Activated CD8-positive, alpha-beta T cell treated with anti-CD3 and anti-CD28 coated beads for 36 hours (primary cell): ENCODE measurements at regions not wholly inside any gene's neighbourhood (a gene's known extent, or its start where the extent isn't known, plus 50 kb on each side); places are given as distances from the start of the nearest gene placed in this dataset.

ENCODE experiments used
- ATAC-seq: fragments of 200-7000 bp; cut with Tn5 transposase; one replicate; pipeline ENCODE4 v1.10.0; 2021; ENCODE audit warnings: mild to moderate bottlenecking, moderate library complexity
- CTCF ChIA-PET: fragments of 350-600 bp; sonication (Branson Sonifier 250); formaldehyde crosslinking; loops from one replicate; lab custom pipeline; 2021; ENCODE audit warnings: antibody characterized with exemption; lab: Charles Lee
- POLR2A ChIA-PET: fragments of 350-600 bp; sonication (Branson Sonifier 250); formaldehyde crosslinking; loops from one replicate; lab custom pipeline; 2021; ENCODE audit warnings: antibody characterized with exemption; lab: Charles Lee
- DNase-seq: peaks from one replicate; pipeline ENCODE4 v3.0.0-alpha.2; 2020
- H3K27ac Mint-ChIP-seq: one replicate; pipeline ENCODE4 v1.8.0; 2021; ENCODE audit warnings: mild to moderate bottlenecking, mixed read lengths
- H3K27me3 Mint-ChIP-seq: one replicate; pipeline ENCODE4 v1.8.0; 2021; ENCODE audit warnings: mixed read lengths
- H3K36me3 Mint-ChIP-seq: one replicate; pipeline ENCODE4 v1.8.0; 2021; ENCODE audit warnings: low read depth, mixed read lengths
- H3K4me1 Mint-ChIP-seq: one replicate; pipeline ENCODE4 v1.8.0; 2021; ENCODE audit warnings: low read depth, mixed read lengths
- H3K4me3 Mint-ChIP-seq: one replicate; pipeline ENCODE4 v1.8.0; 2021; ENCODE audit warnings: mild to moderate bottlenecking, moderate library complexity, mixed read lengths
- H3K9me3 Mint-ChIP-seq: one replicate; pipeline ENCODE4 v1.8.0; 2021; ENCODE audit warnings: mixed read lengths
- intact Hi-C: fragments of 100-400 bp; cut with micrococcal nuclease; formaldehyde crosslinking; loops from one replicate; pipeline ENCODE4 v1.10.0; 2022
- TF ChIP-seq, protein P1 (sequence below): fragments of 200-600 bp; IDR thresholded peaks from one replicate; pipeline ENCODE4 v1.8.0; 2022; ENCODE audit warnings: antibody characterized with exemption, mild to moderate bottlenecking

- DNase-seq (no peak), ATAC-seq (no peak)
- no peak overlapping the region for H3K27ac Mint-ChIP-seq
- no peaks in the 10 kb centered on the region for H3K4me1 Mint-ChIP-seq
- TF ChIP-seq, protein P1, sequence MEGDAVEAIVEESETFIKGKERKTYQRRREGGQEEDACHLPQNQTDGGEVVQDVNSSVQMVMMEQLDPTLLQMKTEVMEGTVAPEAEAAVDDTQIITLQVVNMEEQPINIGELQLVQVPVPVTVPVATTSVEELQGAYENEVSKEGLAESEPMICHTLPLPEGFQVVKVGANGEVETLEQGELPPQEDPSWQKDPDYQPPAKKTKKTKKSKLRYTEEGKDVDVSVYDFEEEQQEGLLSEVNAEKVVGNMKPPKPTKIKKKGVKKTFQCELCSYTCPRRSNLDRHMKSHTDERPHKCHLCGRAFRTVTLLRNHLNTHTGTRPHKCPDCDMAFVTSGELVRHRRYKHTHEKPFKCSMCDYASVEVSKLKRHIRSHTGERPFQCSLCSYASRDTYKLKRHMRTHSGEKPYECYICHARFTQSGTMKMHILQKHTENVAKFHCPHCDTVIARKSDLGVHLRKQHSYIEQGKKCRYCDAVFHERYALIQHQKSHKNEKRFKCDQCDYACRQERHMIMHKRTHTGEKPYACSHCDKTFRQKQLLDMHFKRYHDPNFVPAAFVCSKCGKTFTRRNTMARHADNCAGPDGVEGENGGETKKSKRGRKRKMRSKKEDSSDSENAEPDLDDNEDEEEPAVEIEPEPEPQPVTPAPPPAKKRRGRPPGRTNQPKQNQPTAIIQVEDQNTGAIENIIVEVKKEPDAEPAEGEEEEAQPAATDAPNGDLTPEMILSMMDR, result no peak
- H3K27me3 Mint-ChIP-seq, result peaks cover 2% of the 10 kb centered on the region
- no peaks in the 10 kb centered on the region for H3K36me3 Mint-ChIP-seq
- H3K9me3 Mint-ChIP-seq, result no peaks in the 10 kb centered on the region
- H3K4me3 Mint-ChIP-seq, result no peak overlapping the region
- intact Hi-C loops, result no loop called here
- ChIA-PET CTCF (interaction anchor here (1.4 to 1.5 kb wide), 2 partner anchors 96 to 193 kb away, joined by 4 to 6 read pairs; partner anchors contain the start of gene FOXD2), POLR2A (interaction anchor here (0.8 kb wide), 1 partner anchor 96 kb away, joined by 3 read pairs; no protein-coding TSS in a partner anchor)
Measured at GRCh38 chr1:47630346-47630745, 192.5 kb downstream of the FOXD2 start.

DNA sequence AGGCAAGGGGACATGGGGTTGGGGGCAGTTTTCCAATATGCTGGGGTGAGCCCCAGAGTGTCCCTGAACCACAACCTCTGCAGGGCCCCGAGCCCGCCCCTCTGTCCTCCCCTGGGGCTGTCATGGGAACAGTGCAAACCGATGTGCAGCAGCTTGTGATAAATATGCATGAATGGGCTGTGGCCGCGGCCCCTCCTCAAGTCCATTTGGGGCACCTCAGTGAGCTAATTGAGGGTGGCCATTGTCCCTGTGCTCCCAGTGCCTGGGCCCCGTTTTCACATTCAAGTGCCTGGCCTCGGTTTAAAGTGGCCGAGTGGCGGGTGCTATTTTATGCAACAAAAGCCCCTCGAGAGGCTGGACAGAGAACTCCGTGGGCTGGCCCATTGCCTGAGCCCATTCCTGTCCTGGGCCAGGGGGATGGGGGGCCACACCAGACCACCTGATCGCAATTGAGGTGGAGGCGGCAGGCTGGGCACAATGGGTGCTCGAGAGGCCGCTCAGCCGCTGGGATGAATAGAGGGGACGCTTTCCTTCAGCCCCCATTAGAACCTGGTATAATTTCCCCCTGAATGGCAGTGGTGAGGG, 193.7 kb downstream of the FOXD2 start:
- intact Hi-C loops, result no loop called here
- CTCF ChIA-PET, result interaction anchor here (1.5 kb wide), 1 partner anchor 95 kb away, joined by 4 read pairs; no protein-coding TSS in a partner anchor

GRCh38 chr1:47635111-47635510, 197.3 kb downstream of the FOXD2 start:
- TF ChIP-seq, protein P1, result no peak
- Mint-ChIP-seq H3K36me3 (no peaks in the 10 kb centered on the region), H3K4me3 (no peak overlapping the region), H3K27ac (no peak overlapping the region), H3K4me1 (no peaks in the 10 kb centered on the region), H3K9me3 (no peaks in the 10 kb centered on the region), H3K27me3 (peaks cover 8% of the 10 kb centered on the region)
- intact Hi-C loops, result no loop called here
- POLR2A ChIA-PET, result no interaction called here
- CTCF ChIA-PET, result no interaction called here
- ATAC-seq (no peak), DNase-seq (no peak)

More for the DNA sequence above, 193.7 kb downstream of the FOXD2 start:
- no peaks in the 10 kb centered on the region for H3K36me3 Mint-ChIP-seq
- no peaks in the 10 kb centered on the region for H3K9me3 Mint-ChIP-seq
- no peak for DNase-seq
- TF ChIP-seq, protein P1, result no peak
- no peak overlapping the region for H3K27ac Mint-ChIP-seq
- no peaks in the 10 kb centered on the region for H3K4me1 Mint-ChIP-seq
- peaks cover 4% of the 10 kb centered on the region for H3K27me3 Mint-ChIP-seq
- H3K4me3 Mint-ChIP-seq, result no peak overlapping the region
- POLR2A ChIA-PET, result no interaction called here
- ATAC-seq, result no peak

DNA sequence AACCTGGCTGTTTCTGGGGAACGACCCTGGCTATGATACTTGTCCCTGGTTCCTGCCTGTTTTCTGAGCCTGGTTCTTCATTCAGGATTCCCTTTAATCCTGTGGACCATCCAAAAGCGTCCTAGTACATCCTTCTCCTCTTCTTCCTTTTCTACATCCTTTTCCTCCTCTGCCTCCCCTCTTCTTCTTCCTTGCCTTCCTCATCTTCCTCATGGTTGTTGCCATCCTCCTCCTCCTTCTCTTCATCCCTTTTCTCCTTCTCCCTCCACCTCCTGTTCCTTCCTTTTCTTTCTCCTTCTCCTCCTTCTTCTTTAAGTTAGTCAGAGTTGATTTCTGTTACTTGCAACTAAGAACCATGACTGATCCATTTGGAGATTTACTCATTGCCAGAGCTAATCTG, 197.8 kb downstream of the FOXD2 start:
- Mint-ChIP-seq H3K9me3 (no peaks in the 10 kb centered on the region), H3K27ac (no peak overlapping the region), H3K27me3 (peaks cover 8% of the 10 kb centered on the region), H3K4me1 (no peaks in the 10 kb centered on the region), H3K4me3 (no peak overlapping the region), H3K36me3 (no peaks in the 10 kb centered on the region)
- intact Hi-C loops, result no loop called here
- POLR2A ChIA-PET, result no interaction called here
- no peak for DNase-seq
- TF ChIP-seq, protein P1, result no peak
- no peak for ATAC-seq
- CTCF ChIA-PET, result no interaction called here

GRCh38 chr1:47637111-47637685, 199.4 kb downstream of the FOXD2 start:
- no peak overlapping the region for H3K27ac Mint-ChIP-seq
- POLR2A ChIA-PET, result no interaction called here

More at GRCh38 chr1:47637111-47637685, 199.4 kb downstream of the FOXD2 start:
- TF ChIP-seq, protein P1, result no peak
- no peaks in the 10 kb centered on the region for H3K9me3 Mint-ChIP-seq
- DNase-seq (no peak), ATAC-seq (no peak)
- H3K4me1 Mint-ChIP-seq, result no peaks in the 10 kb centered on the region
- peaks cover 8% of the 10 kb centered on the region for H3K27me3 Mint-ChIP-seq
- CTCF ChIA-PET, result interaction anchor here (1.4 kb wide), 1 partner anchor 73 kb away, joined by 4 read pairs; no protein-coding TSS in a partner anchor
- no peak overlapping the region for H3K4me3 Mint-ChIP-seq
- H3K36me3 Mint-ChIP-seq, result no peaks in the 10 kb centered on the region
- intact Hi-C loops, result no loop called here
